Gastroesophageal sphincter (tissue), 3 donors: ENCODE measurements at regions not wholly inside any gene's neighbourhood (a gene's known extent, or its start where the extent isn't known, plus 50 kb on each side); places are given as distances from the start of the nearest gene placed in this dataset.

Experiments
- POLR2AphosphoS5 ChIP-seq: sonication (generic); formaldehyde crosslinking; IDR thresholded peaks from one replicate; pipeline ENCODE4 v1.6.1; 2017; ENCODE audit warnings: antibody characterized with exemption
- TF ChIP-seq, protein P1 (sequence below), 4 experiments: fragments of 200-600 bp in 2 of 4; fragments of 450-650 bp in 2 of 4; sonication (generic) in 1 of 4; IDR thresholded peaks; one replicate each; pipeline ENCODE4 v1.5.1; 2017 to 2019; ENCODE audit warnings: antibody characterized with exemption in 4 of 4, mild to moderate bottlenecking in 2 of 4, moderate library complexity in 2 of 4

DNA sequence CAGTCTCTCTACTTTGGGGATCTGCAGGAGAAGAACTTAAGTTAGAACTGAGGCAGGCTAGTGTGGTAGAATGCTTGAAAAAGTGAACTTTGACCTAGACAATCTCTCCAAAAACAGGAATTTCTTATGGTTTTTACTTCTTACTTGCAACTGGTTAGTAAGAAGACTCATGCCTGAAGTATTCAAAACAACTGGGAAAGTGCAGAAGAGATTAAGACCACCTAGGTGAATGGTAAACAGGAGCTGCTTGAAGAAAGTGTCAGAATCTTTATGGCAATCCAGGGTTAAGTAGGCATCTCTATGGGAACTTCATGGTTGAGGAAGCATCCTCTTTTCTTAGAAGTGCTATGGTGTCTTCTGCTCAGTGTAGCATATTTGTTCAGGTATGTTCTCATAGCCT, 428.6 kb upstream of the TLE4 start:
- TF ChIP-seq POLR2AphosphoS5 = no peak
- TF ChIP-seq, protein P1, sequence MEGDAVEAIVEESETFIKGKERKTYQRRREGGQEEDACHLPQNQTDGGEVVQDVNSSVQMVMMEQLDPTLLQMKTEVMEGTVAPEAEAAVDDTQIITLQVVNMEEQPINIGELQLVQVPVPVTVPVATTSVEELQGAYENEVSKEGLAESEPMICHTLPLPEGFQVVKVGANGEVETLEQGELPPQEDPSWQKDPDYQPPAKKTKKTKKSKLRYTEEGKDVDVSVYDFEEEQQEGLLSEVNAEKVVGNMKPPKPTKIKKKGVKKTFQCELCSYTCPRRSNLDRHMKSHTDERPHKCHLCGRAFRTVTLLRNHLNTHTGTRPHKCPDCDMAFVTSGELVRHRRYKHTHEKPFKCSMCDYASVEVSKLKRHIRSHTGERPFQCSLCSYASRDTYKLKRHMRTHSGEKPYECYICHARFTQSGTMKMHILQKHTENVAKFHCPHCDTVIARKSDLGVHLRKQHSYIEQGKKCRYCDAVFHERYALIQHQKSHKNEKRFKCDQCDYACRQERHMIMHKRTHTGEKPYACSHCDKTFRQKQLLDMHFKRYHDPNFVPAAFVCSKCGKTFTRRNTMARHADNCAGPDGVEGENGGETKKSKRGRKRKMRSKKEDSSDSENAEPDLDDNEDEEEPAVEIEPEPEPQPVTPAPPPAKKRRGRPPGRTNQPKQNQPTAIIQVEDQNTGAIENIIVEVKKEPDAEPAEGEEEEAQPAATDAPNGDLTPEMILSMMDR (IDR thresholded peaks at IDR 0.05) = no peak
